Stimulated activated naive CD8-positive, alpha-beta T cell treated with anti-CD3 and anti-CD28 coated beads, Interleukin-15, amount 100 ng/mL, for 72 hours (primary cell): ENCODE measurements at regions not wholly inside any gene's neighbourhood (a gene's known extent, or its start where the extent isn't known, plus 50 kb on each side); places are given as distances from the start of the nearest gene placed in this dataset.
A peak's percentile ranks its signal among the peaks of the same experiment; 100 is the strongest.
"Not testable (repeated sequence)": the region's sequence is repeated elsewhere in the genome, so short reads cannot be mapped to it uniquely, and the experiment has no call there.

Experiments used
- ATAC-seq: fragments of 150-1000 bp; cut with Tn5 transposase; 2 replicates; pipeline ENCODE4 v1.10.0; 2021; ENCODE audit warnings: mild to moderate bottlenecking, moderate library complexity
- DNase-seq, 2 donors: peaks; one replicate each; pipeline ENCODE4 v3.0.0; 2021 to 2022
- H3K27ac Mint-ChIP-seq, 2 donors: one replicate each; pipeline ENCODE4 v1.8.0; 2022; ENCODE audit warnings: mild to moderate bottlenecking in 2 of 2, mixed read lengths in 2 of 2, moderate library complexity in 2 of 2
- H3K27me3 Mint-ChIP-seq: one replicate; pipeline ENCODE4 v1.8.0; 2022; ENCODE audit warnings: mixed read lengths
- H3K4me1 Mint-ChIP-seq: one replicate; pipeline ENCODE4 v1.8.0; 2022; ENCODE audit warnings: mild to moderate bottlenecking, mixed read lengths
- H3K4me3 Mint-ChIP-seq, 2 donors: one replicate each; pipeline ENCODE4 v1.8.0; 2022; ENCODE audit warnings: mild to moderate bottlenecking in 2 of 2, mixed read lengths in 2 of 2, moderate library complexity in 1 of 2
- H3K9me3 Mint-ChIP-seq, 2 donors: one replicate each; pipeline ENCODE4 v1.8.0; 2022; ENCODE audit warnings: mixed read lengths in 2 of 2

DNA sequence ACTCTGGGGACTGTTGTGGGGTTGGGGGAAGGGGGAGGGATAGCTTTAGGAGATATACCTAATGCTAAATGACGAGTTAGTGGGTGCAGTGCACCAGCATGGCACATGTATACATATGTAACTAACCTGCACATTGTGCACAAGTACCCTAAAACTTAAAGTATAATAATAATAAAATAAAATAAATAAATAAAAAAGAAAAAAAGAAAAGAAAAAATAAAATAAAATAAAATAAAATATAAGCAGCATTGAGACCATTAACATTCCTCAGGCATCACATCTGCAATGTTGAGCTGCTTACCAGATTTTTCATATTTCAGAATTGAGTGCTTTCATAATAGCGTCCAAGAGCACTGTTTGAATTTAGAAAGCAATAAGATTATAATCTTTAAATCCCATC, 263.2 kb upstream of the GJE1 start:
- ATAC-seq, H3K27me3 Mint-ChIP-seq, DNase-seq, H3K4me1 Mint-ChIP-seq, H3K4me3 Mint-ChIP-seq, H3K9me3 Mint-ChIP-seq, H3K27ac Mint-ChIP-seq: not testable (repeated sequence)

DNA sequence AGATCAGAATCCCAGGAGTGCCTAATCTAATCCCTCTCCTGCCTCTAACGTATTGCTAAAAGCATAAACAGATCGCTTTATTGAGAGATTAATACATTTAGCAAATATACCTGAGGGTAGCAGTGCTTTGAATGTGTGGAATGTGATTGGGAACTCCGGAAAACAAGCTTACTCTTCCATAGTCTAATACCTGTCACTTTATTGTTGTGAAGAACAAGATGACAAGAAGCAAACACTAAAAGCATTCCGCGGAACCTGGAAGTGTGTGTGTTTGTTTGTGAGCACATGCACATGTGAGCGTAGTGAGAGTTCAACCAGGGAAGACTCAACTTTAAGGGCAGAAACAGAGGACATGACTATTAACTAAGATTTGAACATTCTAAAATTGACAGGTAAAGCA, 265.0 kb upstream of the GJE1 start:
- no peak for DNase-seq
- H3K9me3 Mint-ChIP-seq, result no peaks in the 10 kb centered on the region
- no peaks in the 10 kb centered on the region for H3K27me3 Mint-ChIP-seq
- no peak for ATAC-seq
- no peaks in the 10 kb centered on the region for H3K4me1 Mint-ChIP-seq
- H3K27ac Mint-ChIP-seq, result no peak overlapping the region
- no peak overlapping the region for H3K4me3 Mint-ChIP-seq

DNA sequence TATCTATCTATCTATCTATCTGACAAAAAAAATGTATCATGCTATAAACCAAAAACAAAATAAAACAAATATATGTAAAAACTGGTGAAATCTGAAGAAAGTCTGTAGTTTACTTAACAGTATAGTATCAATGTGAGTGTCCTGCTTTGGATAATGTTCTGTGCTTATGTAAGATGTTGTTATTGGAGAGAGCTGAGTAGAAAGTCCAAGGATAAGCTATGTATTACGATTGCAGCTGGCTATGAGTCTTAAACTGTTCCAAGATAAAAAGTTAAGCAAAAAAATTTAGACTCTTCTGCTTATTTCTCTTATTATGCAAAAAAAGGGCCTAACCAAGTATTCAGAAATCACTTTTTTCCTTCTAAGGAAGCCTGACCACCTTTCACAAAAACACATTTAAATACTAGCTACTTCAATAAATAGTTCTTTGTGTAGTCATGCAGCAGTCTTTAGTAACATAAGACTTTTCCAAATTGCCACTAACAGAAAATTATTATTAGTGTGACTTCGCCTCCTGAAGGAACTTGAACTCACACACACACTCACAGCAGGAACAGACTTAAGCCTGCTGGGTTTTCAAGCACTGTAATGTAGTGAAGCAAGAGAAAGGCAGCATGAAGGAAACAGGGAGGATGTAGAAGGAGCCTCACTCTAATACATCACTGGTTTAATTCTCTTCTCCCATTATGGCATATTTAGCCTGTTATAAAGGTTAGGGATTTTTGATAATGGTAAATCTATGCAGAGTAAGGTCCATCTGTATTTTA, 265.8 kb upstream of the GJE1 start:
- DNase-seq (no peak), ATAC-seq (no peak)
- Mint-ChIP-seq H3K4me3 (no peak overlapping the region), H3K9me3 (no peaks in the 10 kb centered on the region), H3K27ac (no peak overlapping the region), H3K27me3 (no peaks in the 10 kb centered on the region), H3K4me1 (no peaks in the 10 kb centered on the region)

DNA sequence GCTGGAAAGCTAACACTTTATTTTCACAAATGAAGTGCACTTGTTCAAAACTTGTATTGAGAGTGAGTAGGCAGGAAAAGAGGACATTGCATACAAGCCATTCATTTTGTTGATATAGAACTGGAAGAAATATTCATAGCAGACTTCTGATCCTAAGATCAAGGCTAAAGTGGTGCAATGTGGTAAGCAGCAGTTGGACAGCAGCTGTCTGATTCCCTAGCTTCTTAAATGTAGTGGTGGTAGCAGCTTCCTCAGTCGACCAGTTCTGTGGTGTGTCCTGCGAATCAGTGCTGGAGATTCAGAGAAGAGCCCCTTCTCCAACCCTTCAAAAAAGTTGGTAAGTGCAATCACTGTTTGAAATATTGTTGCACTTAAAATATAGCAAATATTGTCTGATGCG, 281.7 kb upstream of the GJE1 start:
- peaks cover 0 to 7% of the 10 kb centered on the region in 2 donors for H3K9me3 Mint-ChIP-seq
- H3K27me3 Mint-ChIP-seq, result no peaks in the 10 kb centered on the region
- H3K4me3 Mint-ChIP-seq, result no peak overlapping the region
- no peak for ATAC-seq
- no peak overlapping the region for H3K27ac Mint-ChIP-seq
- no peak for DNase-seq
- peaks cover 28% of the 10 kb centered on the region for H3K4me1 Mint-ChIP-seq

DNA sequence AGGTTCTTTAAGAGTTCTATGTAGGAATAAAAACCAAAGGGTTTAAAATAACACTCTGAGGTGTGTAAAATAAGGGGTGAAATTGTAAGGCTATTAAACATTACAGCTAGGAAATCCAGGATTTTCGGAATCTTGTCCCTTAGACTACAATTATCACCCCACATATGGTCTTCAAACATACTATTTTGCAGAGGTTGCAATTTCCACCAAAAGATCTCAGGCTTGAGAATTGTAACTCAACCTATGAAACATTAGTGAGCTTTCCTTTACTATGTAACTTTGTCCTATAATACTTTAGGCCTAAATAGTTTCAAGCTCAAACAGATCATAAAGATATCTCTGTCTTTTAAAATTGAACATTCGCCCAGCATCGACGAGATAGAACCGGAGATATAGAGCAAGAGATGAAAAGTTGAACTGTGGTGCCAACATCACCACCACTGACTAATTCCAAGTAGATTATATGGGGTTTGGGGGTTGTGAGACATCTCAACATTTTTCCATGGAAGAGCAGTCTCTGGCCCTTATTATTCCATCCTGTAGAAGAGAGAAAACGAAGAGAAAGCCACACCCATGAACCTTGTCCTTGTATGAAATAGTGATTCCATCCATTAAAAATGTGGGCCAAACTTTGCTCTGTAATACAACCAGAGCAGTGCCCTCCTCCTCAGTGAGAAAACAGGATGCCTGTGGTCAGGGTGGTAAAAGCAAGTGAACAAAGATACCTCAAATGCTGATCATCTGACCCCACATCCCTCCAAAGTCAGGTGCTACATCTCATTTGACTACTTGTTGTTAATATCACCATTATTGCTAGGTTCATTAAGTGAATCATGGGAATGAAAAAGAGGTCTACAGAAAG, 284.5 kb upstream of the GJE1 start:
- Mint-ChIP-seq H3K27ac (peak overlapping the region; percentile 39 to 88), H3K9me3 (peaks cover 0 to 10% of the 10 kb centered on the region in 2 donors), H3K4me3 (peak overlapping the region; percentile 4 to 6), H3K27me3 (no peaks in the 10 kb centered on the region), H3K4me1 (peaks cover 28% of the 10 kb centered on the region)
- peak; percentile 21 to 51 for DNase-seq
- peak; percentile 98 for ATAC-seq

DNA sequence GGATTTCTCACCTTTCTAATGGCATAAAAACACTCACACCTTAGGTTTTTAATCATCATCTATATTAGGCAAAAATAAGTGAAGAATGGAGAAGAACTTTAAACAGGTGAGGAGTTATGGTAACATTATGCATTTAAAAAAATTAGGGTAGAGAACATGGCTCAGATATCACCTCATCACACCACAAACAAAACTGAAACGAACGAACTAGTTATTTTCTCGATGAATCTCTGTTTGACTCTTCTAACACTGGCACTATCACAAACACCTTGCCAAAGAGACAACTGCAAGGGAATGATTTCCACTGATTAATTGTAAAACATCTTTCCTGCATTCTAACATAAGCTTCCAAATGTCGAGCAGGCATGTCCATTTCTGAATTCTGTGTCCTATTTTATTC, 286.1 kb upstream of the GJE1 start:
- no peak for DNase-seq
- Mint-ChIP-seq H3K27ac (no peak overlapping the region), H3K4me1 (peaks cover 28% of the 10 kb centered on the region), H3K27me3 (no peaks in the 10 kb centered on the region), H3K9me3 (peaks cover 0 to 10% of the 10 kb centered on the region in 2 donors), H3K4me3 (no peak overlapping the region)
- ATAC-seq, result no peak

DNA sequence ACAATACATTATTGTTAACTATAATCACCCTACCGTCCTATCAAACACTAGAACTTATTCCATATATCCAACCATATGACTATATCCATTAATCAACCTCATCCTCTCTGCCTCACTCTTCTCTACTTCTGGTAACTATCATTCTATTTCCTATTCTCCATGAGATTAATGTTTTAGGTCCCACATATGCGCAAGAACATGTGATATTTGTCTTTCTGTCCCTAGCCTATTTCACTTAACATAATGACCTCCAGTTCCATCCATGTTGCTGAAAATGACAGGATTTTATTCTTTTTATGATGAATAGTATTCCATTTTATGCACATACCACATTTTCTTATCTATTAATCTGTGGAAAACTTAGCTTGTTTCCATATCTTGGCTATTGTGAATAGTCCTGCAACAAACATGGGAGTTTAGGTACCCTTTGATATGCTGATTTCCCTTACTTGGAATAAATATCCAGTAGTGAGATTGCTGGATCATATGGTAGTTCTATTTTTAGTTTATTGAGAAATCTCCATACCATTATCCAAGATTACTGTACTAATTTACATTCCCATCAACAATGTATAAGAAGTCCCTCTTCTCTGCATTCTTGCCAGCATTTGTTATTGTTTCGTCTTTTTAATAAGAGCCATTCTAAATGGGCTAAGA, 289.4 kb upstream of the GJE1 start:
- peaks cover 0 to 10% of the 10 kb centered on the region in 2 donors for H3K9me3 Mint-ChIP-seq
- H3K4me1 Mint-ChIP-seq, result peaks cover 17% of the 10 kb centered on the region
- H3K4me3 Mint-ChIP-seq, result no peak overlapping the region
- no peak overlapping the region for H3K27ac Mint-ChIP-seq
- no peak for DNase-seq
- H3K27me3 Mint-ChIP-seq, result no peaks in the 10 kb centered on the region
- ATAC-seq, result no peak

DNA sequence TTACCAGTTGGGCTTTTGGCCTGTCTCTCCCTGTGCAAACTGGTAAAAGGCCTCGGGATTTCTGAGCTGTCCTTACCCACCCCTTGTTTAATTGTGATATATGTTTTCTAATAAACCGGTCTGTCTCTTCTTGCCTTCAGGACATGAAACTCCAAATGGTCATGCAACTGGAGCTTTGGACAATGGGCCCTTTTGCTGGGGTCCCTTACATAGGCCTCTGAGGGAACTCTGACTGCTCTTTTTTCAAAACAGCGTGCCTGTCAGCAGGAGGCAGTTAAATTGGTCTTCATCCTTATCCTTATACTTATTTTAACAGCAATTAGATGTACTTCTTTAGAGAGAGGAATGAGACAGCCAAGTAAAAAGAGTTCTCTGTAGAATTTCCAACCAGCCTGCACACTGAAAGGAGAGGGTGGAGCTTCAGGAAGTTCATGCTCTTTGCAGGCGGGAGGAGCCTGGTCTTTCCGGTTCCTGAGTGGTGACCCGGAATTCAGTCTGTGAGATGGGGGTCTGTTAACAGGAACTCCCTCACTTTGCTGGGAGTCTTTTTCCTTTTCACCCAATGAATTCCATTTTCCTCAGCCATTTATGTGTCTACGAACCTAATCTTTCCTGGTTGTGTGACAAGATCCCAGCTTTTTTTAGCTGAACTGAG, 299.6 kb upstream of the GJE1 start:
- H3K4me1 Mint-ChIP-seq, result no peaks in the 10 kb centered on the region
- H3K27ac Mint-ChIP-seq, result no peak overlapping the region
- DNase-seq (no peak), ATAC-seq (no peak)
- H3K4me3 Mint-ChIP-seq, result no peak overlapping the region
- no peaks in the 10 kb centered on the region for H3K9me3 Mint-ChIP-seq
- H3K27me3 Mint-ChIP-seq, result no peaks in the 10 kb centered on the region

DNA sequence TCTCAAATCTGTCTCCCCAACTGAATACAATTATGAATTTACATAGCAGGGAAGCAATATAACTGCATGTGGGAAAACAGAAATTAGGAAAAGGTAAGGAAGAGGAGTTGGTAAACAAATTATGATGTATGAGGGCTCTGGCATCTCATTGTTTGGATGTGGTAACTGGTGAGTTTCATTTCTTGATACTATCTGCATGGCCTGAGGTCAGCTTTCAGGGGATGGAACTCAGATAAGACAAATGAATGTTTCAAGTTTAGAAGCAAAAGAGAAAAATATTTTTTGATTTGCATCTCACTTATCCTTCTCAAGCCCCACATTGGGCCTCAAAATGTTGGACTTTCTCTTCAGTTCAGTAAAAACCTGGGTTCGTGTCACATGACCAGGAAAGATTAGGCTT, 302.2 kb upstream of the GJE1 start:
- Mint-ChIP-seq H3K27me3 (no peaks in the 10 kb centered on the region), H3K4me3 (no peak overlapping the region), H3K27ac (peak overlapping the region in 1 of 2 donors; percentile 52), H3K9me3 (no peaks in the 10 kb centered on the region), H3K4me1 (no peaks in the 10 kb centered on the region)
- no peak for ATAC-seq
- no peak for DNase-seq

DNA sequence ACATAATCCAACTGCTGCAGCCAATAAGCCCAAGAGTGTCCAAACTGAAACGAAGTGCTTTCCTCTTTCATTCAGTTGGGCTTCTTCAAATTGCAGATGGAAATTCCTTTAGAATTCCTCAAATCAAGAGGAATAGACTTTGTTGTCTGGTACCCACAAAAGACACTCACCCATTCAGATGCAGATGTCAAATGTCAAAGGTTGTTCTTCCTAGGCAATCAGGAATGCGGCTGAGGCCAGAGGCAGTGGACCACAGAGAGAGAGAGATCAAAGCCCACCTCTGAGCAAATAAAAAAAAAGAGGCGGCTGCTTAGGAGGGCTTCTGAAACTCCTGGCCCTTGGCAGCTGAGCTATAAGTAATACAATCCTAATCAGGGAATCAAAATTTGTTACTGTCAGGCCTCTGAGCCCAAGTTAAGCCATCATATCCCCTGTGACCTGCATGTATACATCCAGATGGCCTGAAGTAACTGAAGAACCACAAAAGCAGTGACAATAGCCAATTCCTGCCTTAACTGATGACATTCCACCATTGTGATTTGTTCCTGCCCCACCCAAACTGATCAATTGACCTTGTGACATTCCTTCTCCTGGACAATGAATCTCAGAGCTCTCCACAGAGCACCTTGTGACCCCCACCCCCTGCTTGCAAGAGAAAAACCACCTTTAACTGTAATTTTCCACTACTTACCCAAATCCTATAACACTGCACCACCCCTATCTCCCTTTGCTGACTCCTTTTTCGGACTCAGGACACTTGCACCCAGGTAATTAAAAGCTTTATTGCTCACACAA, 303.0 kb upstream of the GJE1 start:
- H3K9me3 Mint-ChIP-seq, result no peaks in the 10 kb centered on the region
- ATAC-seq (no peak), DNase-seq (no peak)
- no peaks in the 10 kb centered on the region for H3K4me1 Mint-ChIP-seq
- no peak overlapping the region for H3K27ac Mint-ChIP-seq
- no peaks in the 10 kb centered on the region for H3K27me3 Mint-ChIP-seq
- H3K4me3 Mint-ChIP-seq, result no peak overlapping the region

DNA sequence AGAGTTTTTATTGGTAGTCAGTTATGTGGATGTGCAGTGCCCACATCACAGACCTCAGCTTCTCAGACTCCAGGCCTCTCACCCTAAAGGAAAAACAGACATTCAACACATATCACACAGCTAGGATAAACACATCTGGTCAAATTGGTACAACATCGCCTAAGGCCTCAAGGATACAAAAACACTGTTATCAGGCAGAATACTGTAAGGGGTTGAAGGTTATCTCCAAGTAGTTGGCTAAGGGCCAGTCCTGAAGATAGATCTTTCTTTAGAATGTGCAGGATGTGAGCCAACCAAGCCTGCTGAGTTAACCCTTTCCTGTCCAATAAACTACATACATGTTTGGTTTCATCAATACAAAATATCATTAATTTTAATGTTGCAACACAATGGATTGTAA, 308.4 kb upstream of the GJE1 start:
- H3K27ac Mint-ChIP-seq, result no peak overlapping the region
- no peaks in the 10 kb centered on the region for H3K27me3 Mint-ChIP-seq
- no peak for DNase-seq
- H3K9me3 Mint-ChIP-seq, result peaks cover 0 to 8% of the 10 kb centered on the region in 2 donors
- no peak overlapping the region for H3K4me3 Mint-ChIP-seq
- no peaks in the 10 kb centered on the region for H3K4me1 Mint-ChIP-seq
- ATAC-seq, result no peak

DNA sequence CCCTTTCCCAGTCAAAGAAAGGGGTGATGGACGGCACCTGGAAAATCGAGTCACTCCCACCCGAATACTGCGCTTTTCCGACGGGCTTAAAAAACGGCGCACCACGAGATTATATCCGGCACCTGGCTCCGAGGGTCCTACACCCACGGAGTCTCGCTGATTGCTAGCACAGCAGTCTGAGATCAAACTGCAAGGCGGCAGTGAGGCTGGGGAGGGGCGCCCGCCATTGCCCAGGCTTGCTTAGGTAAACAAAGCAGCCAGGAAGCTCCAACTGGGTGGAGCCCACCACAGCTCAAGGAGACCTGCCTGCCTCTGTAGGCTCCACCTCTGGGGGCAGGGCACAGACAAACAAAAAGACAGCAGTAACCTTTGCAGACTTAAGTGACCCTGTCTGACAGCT, 317.7 kb upstream of the GJE1 start:
- not testable (repeated sequence) for H3K27me3 Mint-ChIP-seq, H3K27ac Mint-ChIP-seq, H3K4me1 Mint-ChIP-seq, H3K4me3 Mint-ChIP-seq, DNase-seq, ATAC-seq, H3K9me3 Mint-ChIP-seq

DNA sequence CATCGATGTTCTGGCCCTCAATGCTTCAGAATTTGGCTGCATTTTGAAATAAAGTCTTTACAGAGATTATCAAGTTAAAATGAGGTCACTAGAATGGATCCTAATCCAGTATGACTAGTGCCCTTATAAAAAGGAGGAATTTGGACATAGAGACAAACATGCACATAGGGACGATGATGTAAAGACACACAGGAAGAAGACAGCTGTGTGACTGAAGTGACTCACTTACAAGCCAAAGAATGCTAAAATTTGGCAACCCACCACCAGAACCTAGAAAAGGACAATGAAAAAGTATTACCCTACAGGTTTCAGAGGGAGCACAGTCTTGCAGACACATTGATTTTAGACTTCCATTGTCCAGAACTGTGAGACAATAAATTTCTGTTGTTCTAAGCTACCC, 322.8 kb upstream of the GJE1 start:
- Mint-ChIP-seq H3K9me3 (peaks cover 0 to 5% of the 10 kb centered on the region in 2 donors), H3K4me3 (no peak overlapping the region), H3K27me3 (no peaks in the 10 kb centered on the region), H3K4me1 (no peaks in the 10 kb centered on the region), H3K27ac (no peak overlapping the region)
- ATAC-seq (no peak), DNase-seq (no peak)

DNA sequence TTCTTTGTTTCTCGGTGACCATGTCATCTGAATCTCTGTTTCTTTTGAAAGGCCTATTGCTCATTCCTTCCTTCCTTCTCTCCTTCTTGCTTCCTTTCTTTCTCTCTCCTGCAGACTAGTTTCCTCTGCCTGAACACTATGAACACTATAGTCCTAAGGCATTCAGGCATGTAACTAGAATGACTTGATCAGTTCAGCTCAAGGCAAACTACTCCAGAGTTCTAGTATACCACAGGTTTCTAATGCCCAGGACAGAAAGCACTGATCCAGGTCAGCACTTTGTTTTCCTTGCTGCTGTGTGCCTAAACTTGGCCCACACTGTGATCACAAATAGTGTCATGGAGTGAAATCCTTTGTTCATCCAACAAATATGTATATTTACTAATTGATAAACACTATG, 324.1 kb upstream of the GJE1 start:
- Mint-ChIP-seq H3K9me3 (peaks cover 0 to 5% of the 10 kb centered on the region in 2 donors), H3K27me3 (no peaks in the 10 kb centered on the region), H3K27ac (no peak overlapping the region), H3K4me3 (no peak overlapping the region), H3K4me1 (no peaks in the 10 kb centered on the region)
- DNase-seq (no peak), ATAC-seq (no peak)

DNA sequence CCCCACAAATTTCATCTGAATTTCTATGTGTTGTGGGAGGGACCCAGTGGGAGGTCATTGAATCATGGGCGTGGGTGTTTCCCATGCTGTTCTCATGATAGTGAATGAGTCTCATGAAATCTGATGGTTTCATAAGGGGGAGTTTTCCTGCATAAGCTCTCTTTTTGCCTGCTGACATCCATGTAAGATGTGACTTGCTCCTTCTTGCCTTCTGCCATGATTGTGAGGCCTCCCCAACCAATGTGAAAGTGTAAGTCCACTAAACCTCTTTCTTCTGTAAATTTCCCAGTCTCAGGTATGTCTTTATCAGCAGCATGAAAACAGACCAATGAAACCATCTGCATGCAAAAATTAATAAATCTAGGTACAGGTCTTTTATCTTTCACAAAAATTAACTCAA, 331.8 kb upstream of the GJE1 start:
- H3K4me1 Mint-ChIP-seq, H3K27me3 Mint-ChIP-seq, H3K27ac Mint-ChIP-seq, ATAC-seq, DNase-seq, H3K4me3 Mint-ChIP-seq: not testable (repeated sequence)
- peaks cover 10 to 18% of the 10 kb centered on the region in 2 donors for H3K9me3 Mint-ChIP-seq
